ENCODE measurements at regions not wholly inside any gene's neighbourhood (a gene's known extent, or its start where the extent isn't known, plus 50 kb on each side); places are given as distances from the start of the nearest gene placed in this dataset.

DNA sequence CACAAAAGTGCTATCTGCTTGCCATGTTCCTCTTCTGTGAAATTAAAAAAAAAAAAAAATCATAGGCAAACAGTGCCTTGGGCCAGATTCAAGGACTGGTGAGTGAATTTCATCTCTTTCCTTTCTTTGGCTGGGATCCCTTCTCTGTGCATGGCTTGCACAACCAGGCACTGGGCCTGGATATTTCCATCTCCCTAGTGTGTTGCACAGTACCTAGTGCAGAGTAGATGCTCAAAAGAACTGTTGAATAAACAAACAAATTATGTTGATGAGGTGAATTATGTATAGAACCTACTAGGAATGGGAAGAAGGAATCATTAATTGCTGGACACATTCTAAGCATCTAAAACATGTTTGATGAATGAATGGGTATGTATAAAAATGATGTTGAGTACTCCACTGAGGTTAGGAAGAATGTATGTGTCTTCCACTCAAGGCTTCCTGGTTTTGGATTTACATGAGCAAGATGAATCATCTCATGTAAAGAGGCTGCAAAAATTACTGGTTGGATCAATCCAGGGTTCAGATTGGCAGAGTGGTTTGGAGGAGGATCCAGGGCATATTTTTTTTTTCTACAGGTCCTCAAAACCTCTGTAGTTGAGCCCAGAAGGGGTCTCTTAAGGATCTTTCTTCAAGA lies 93.2 kb downstream of the EMP1 start:
- no peak for DNase-seq (ENCODE audit: low read depth, low spot score)
- Histone ChIP-seq H3K27ac (ENCODE audit: low read length) (no peak overlapping the region), H3K36me3 (ENCODE audit: control insufficient read depth, insufficient read depth, low read length) (no peaks in the 10 kb centered on the region), H3K9me3 (ENCODE audit: control insufficient read depth, insufficient read depth, low read depth, low read length) (no peaks in the 10 kb centered on the region), H3K4me3 (ENCODE audit: low read depth in 2 of 2, low read length in 2 of 2) (no peak overlapping the region), H3K27me3 (ENCODE audit: control insufficient read depth, insufficient read depth, low read length) (no peaks in the 10 kb centered on the region), H3K4me1 (ENCODE audit: control insufficient read depth, insufficient read depth, low read length) (no peaks in the 10 kb centered on the region)
- TF ChIP-seq CTCF (IDR thresholded peaks at IDR 0.05) (no peak), TCF7L2 (IDR thresholded peaks at IDR 0.05; ENCODE audit: low read depth, low read length) (no peak), POLR2AphosphoS5 (IDR thresholded peaks at IDR 0.05; ENCODE audit: low read depth, low read length) (no peak), SIN3A (IDR thresholded peaks at IDR 0.05; ENCODE audit: borderline replicate concordance, insufficient read depth, low read depth, low read length) (no peak)
- TF ChIP-seq, protein P1, sequence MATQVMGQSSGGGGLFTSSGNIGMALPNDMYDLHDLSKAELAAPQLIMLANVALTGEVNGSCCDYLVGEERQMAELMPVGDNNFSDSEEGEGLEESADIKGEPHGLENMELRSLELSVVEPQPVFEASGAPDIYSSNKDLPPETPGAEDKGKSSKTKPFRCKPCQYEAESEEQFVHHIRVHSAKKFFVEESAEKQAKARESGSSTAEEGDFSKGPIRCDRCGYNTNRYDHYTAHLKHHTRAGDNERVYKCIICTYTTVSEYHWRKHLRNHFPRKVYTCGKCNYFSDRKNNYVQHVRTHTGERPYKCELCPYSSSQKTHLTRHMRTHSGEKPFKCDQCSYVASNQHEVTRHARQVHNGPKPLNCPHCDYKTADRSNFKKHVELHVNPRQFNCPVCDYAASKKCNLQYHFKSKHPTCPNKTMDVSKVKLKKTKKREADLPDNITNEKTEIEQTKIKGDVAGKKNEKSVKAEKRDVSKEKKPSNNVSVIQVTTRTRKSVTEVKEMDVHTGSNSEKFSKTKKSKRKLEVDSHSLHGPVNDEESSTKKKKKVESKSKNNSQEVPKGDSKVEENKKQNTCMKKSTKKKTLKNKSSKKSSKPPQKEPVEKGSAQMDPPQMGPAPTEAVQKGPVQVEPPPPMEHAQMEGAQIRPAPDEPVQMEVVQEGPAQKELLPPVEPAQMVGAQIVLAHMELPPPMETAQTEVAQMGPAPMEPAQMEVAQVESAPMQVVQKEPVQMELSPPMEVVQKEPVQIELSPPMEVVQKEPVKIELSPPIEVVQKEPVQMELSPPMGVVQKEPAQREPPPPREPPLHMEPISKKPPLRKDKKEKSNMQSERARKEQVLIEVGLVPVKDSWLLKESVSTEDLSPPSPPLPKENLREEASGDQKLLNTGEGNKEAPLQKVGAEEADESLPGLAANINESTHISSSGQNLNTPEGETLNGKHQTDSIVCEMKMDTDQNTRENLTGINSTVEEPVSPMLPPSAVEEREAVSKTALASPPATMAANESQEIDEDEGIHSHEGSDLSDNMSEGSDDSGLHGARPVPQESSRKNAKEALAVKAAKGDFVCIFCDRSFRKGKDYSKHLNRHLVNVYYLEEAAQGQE (IDR thresholded peaks at IDR 0.05; ENCODE audit: insufficient read depth in 1 of 2, low read depth in 2 of 2, low read length in 1 of 2), result no peak
- no peak for ATAC-seq
- intact Hi-C loops (cut with micrococcal nuclease; ENCODE audit: unreplicated experiment) (no loop called here), in situ Hi-C loops (cut with HindIII; ENCODE audit: low pct_unique_long_range_greater_than_20kb, low sequenced_read_pairs) (no loop called here)
- ChIA-PET CTCF (no interaction called here), POLR2A (no interaction called here)
- no TSS peak for BruUV-seq (replicated peaks)

DNA sequence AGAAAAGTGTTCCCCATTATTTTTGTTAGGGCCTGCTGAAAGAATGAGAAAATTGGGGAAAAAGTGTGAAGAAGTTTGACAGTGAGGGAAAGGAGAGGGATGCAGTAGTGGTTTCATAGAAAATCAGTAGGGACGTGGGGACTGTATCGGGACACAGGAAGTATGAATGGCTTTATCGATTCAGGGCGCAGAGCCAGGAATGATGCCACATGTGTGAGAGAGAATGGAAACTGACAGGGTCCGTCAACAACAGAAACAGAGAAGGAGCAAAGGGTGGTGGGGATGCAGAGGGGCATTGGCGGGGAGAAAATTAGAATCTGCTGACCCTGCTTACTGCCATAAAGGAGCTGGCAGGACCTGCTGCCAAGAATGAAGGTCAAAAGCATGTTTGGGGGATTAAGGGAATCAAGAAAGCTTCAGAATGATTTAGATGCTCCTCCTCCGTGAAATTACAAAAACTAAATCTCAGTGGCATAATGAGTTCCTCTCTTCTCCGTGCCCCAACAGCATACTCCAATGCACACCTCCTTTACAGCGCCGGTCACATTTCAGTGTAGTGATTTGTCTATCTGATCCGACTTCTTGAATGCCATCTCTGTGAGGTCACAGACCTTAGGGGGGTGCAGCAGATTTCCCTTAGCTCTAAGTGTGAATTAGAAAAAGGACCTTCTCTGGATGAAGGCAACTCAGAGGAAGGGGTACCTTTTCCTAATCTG lies 92.6 kb downstream of the EMP1 start:
- Histone ChIP-seq H3K9me3 (ENCODE audit: control insufficient read depth, insufficient read depth, low read depth, low read length) (no peaks in the 10 kb centered on the region), H3K36me3 (ENCODE audit: control insufficient read depth, insufficient read depth, low read length) (no peaks in the 10 kb centered on the region), H3K4me1 (ENCODE audit: control insufficient read depth, insufficient read depth, low read length) (no peaks in the 10 kb centered on the region), H3K27me3 (ENCODE audit: control insufficient read depth, insufficient read depth, low read length) (peaks cover 2% of the 10 kb centered on the region; the same call in 1 of the 2 replicates), H3K4me3 (ENCODE audit: low read depth in 2 of 2, low read length in 2 of 2) (no peak overlapping the region), H3K27ac (ENCODE audit: low read length) (no peak overlapping the region)
- DNase-seq (ENCODE audit: low read depth, low spot score), result no peak
- intact Hi-C loops (cut with micrococcal nuclease; ENCODE audit: unreplicated experiment) (no loop called here), in situ Hi-C loops (cut with HindIII; ENCODE audit: low pct_unique_long_range_greater_than_20kb, low sequenced_read_pairs) (no loop called here)
- BruUV-seq (replicated peaks), result no TSS peak
- no peak for TF ChIP-seq POLR2AphosphoS5 (IDR thresholded peaks at IDR 0.05; ENCODE audit: low read depth, low read length)
- no peak for TF ChIP-seq CTCF (IDR thresholded peaks at IDR 0.05)
- TF ChIP-seq, protein P1 (IDR thresholded peaks at IDR 0.05; ENCODE audit: insufficient read depth in 1 of 2, low read depth in 2 of 2, low read length in 1 of 2), result no peak
- TF ChIP-seq SIN3A (IDR thresholded peaks at IDR 0.05; ENCODE audit: borderline replicate concordance, insufficient read depth, low read depth, low read length), result no peak
- TF ChIP-seq TCF7L2 (IDR thresholded peaks at IDR 0.05; ENCODE audit: low read depth, low read length), result no peak
- ATAC-seq, result no peak
- CTCF ChIA-PET, result no interaction called here
- POLR2A ChIA-PET, result no interaction called here

Data from Panc1 (cell line).